NCI-H128 (cell line): ENCODE measurements at regions not wholly inside any gene's neighbourhood (a gene's known extent, or its start where the extent isn't known, plus 50 kb on each side); places are given as distances from the start of the nearest gene placed in this dataset.

Source experiments
- DNase-seq: peaks from one replicate; lab custom pipeline; 2025; ENCODE audit not compliant: unreplicated experiment; lab: John Stamatoyannopoulos, UW

DNA sequence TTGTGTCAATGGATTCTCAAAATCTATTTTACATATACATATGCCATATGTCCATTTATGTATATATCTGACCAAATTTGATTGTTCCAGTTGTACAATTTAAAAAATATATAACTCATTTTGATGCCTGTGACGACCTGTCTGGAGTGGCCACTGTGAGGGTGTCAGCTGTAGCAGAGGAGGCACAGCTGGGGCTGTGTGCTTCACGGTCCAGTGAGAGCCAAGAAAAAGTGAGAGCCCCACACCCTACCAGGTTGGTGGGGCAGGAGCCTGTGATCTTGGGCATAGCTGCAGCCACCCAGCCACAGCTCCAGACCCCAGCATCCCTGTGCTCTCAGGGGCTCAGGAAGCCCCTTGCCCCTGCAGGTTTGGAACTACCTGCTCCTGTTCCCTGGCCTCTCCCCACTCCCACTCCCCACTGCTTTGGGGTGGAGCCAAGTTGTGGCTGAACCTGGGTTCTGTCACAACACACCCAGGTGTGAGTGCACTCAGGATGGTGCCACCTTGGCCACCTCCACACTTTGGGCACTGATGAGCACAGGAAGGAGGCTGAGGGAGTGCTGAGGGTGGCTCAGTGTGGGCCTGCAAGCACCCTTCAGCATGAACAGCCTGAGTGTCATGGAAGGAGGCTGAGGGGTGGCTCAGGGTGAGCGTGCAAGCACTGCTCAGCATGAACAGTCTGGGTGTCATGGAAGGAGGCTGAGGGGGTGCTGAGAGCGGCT, 161.1 kb upstream of the ROBO1 start:
- DNase-seq = no peak

DNA sequence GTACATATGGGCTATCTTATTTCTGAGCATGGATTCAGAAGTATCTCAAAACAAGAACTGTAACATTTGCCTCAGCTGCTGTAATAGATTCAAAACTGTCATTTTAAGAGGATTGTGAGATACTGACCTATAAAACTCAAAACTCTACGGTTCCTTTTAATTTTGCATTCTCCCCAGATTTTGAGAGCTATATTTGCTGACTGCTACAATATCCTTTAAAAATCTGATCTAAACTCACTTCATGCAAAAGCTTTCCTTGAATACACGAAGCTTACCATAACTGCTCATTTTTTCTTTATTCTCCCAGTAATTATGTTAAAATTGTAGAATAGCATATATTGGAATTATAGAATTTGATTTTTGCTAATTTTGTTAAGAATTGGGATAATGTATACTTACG, 158.7 kb upstream of the ROBO1 start:
- DNase-seq = no peak

DNA sequence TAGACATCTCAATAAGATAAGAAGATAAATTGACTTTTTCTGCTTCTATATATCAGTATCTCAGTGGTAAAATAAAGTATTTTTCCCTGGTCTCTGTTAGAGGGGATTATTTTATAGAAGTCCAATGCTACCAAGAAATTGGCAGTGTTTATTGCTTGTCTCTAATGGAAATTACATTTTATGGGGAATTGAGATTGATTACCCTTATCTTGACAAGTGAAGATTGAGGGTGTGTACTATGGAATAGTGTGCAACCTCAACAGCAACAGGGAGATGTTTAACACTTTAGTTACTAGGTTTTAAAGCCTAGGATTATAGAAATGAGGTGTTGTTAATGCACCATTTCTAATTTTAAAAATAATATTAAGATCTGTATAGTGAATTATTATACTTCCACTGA, 154.8 kb upstream of the ROBO1 start:
- no peak for DNase-seq

DNA sequence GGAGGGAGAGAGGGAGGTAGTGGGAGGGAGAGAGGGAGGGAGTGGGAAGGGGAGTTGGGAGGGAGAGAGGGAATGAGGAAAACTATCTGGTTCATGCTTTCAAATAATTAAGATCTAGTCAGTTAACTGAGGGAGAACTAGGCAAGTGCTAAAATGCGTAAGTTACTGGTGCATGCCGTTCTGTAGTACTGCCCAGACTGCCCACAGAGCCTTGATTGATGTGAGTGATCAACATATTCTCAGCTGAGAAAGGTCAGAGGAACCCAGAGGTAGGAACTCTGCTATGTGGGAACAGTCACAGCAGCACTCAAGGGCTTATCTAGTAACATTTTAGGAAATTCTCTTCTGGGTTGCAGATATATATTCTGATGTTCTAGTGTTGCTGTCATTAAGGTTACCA, 149.8 kb upstream of the ROBO1 start:
- DNase-seq = no peak

- no peak for DNase-seq
Observed at GRCh38 chr3:79910337-79910736, 142.5 kb upstream of the ROBO1 start.

GRCh38 chr3:79906106-79906505, 138.3 kb upstream of the ROBO1 start:
- DNase-seq = no peak

DNA sequence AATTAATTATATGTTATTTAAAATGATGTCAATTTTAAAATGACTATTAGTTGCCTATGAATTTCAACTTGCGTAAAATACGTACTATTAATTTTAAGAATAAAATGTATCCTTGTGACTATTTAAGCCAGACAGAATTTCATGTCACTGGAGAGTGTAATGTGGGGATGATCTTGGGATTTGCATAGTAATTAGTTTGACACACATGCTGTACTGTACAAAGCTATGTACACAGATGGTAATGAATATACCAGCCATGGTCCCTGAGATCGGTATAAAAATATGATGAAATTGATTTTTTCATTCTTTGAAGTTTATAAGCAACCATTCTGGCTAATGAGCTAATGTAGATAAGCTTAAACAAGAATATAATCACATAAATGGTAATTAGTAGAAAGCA, 134.4 kb upstream of the ROBO1 start:
- DNase-seq = no peak

GRCh38 chr3:79898907-79899306, 131.1 kb upstream of the ROBO1 start:
- DNase-seq = no peak

DNA sequence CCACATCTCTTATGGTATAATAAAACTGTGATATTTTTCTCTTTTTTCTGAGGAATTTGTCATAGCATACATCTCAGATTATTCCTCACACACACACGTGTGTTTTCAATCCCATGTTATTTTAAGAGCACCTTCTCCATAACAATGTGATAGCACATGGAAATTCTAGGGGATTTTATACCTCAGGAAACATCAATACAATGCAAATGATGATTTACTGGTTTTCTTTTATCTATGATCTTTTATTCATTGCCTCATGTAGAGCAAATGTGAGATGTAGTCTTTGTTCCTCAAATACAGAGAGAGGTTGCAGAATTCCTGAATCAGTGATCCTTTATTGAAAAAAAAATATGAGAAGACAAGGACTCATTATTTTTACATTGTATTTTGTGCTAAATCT, 128.3 kb upstream of the ROBO1 start:
- no peak for DNase-seq

- DNase-seq = no peak
Observed at GRCh38 chr3:79887213-79887612, 119.4 kb upstream of the ROBO1 start.

DNA sequence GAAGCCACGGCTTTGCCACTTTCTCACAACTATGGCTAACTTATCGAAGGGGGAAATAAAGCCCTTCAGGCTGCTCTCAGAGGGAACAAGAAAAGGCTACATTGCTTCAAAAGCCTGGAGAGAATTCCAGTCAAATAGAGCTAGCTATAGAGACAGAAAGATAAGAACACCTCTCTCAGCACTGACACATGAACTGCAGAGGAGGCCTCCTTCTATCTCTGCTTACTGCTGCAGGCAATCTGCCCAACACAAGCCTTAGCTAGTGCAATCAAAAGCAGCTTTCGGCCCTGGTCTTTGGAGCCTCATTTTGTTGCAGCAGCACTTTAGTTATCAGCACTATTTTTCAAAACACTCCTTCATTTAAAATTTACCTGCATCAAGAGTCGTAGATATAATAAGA, 118.4 kb upstream of the ROBO1 start:
- no peak for DNase-seq

DNA sequence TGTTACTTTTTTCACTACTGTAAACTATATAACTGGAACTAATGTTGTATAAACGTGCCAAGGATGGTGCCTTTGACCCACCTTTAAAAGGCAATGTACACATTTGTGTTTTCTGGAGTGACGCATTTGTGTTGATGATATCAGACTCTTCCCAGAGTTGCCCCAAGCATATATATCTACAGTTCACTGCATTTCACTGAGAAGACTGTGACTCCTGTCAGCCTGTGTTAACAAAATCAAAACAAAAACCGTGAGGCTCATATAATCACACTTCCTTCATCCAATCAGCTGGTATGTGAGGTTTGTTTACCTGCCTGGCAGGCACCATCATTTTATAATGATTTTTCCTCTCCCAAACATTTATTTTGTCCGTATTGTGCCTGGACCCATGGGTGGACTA, 117.6 kb upstream of the ROBO1 start:
- no peak for DNase-seq

DNA sequence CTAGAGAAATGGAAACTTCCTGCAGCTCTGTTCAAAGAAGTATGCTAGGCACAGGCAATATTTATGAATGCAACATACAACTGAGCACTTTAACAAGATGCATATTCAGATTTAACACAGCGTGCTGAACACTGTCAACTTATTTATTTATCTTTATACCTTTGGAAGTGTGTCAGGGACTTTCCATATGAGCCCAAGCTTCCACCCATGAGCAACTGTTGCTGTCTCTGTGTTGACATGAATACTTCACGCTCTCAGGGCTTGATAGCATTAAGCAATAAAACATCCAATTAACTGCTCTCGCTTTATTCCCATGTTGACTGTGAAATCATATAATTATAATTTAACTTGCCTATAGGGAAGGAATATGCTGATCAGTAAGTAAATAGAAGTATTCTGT, 116.6 kb upstream of the ROBO1 start:
- no peak for DNase-seq

- DNase-seq = no peak
Observed at GRCh38 chr3:79881431-79881830, 113.6 kb upstream of the ROBO1 start.

DNA sequence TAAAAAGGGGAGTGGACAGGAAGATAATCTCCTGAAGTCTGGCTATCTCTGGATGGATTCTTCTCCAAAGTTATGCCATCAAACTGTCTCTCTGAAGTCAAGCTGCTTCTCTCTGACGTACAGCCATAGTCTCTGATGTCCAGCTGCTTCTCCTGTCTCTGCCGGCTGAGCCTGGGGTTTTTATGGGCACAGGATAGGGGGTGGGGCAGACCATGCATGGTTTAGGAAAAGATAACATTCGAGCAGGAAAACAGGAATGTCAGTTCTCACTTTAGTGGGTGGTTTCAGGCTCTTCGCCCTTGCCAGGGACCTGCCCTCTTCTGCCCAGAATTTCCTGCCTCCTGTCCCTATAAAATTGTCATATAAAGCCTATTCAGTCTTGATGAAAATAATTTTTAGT, 110.9 kb upstream of the ROBO1 start:
- no peak for DNase-seq

GRCh38 chr3:79874646-79875045, 106.8 kb upstream of the ROBO1 start:
- DNase-seq = no peak

GRCh38 chr3:79872483-79872882, 104.7 kb upstream of the ROBO1 start:
- DNase-seq = no peak

- no peak for DNase-seq
Observed at GRCh38 chr3:79871656-79872055, 103.9 kb upstream of the ROBO1 start.

DNA sequence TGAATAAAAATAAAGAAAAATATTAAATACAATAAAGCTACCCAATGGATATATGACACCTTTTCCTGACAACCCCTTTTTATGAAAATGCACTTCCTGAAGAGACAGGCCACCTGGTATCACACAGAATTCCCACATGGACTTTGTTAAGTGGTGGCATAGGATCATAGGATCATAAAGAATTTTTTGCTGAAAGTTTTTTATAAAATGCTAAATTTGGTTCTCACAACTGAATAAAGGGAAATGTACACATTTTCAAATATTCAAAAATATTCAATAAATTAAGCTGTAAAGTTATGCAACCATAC, 102.5 kb upstream of the ROBO1 start:
- no peak for DNase-seq

DNA sequence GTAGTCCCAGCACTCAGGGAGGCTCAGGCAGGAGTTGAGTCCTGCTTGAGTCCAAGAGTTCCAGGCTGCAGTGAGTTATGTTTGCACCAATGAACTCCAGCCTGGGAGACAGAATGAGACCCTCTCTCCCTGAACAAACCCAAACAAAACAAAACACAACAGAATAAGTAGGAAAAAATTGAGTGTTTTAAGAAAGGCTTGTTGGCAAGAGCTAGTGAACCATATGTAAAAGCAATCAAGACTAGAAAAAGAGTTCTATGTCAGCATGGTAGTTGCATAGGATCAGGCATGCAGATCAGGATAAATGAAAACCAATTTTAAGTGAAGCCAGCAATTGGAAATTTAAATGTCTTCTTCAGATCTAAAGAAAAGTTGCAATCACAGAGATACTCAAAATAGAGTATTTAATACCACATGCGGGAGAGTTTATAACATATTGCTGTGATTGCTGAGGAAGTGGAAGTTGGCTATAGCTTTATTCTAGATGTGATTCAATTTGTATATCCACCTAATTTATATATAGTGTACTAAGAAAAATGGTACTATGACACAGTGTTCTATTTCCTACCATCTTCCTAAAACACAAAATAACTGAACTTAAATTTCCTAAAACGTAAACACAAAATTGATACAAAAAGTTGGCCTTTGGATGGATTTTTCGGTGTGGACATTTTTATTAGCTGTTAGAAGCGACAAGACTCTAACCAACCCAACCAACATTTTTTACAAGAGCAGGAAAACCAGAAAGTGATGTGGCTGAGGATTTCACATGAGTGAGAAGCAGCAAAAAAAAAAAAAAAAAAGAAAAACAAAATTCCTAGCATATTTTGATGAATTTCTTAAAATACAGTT, 101.9 kb upstream of the ROBO1 start:
- no peak for DNase-seq

DNA sequence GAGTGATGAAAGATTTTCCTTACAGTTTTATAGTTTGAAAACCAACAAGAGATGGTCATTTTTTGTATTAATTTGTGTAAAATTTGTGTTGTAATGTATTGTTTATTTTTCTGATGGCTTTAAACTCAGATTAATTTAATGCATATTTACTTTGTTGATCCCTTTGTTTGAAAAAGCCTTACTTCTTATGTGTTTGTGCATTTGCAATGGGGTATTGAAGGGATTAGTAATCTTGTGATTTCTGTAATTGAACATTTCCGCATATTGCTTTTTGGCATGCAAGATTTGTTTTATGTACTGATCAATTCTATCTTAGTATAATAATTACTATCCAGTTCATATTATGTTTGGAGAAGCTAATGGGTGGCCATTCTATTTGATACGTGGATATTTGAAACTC, 98.4 kb upstream of the ROBO1 start:
- DNase-seq = no peak

GRCh38 chr3:79864077-79864476, 96.3 kb upstream of the ROBO1 start:
- no peak for DNase-seq

GRCh38 chr3:79848876-79849275, 81.1 kb upstream of the ROBO1 start:
- DNase-seq = no peak
